Stimulated activated CD4-positive, alpha-beta T cell treated with anti-CD3 and anti-CD28 coated beads, TNF-alpha, amount 100 ng/mL, for 1 hour (primary cell): ENCODE measurements at regions not wholly inside any gene's neighbourhood (a gene's known extent, or its start where the extent isn't known, plus 50 kb on each side); places are given as distances from the start of the nearest gene placed in this dataset.
"Not testable (repeated sequence)": the region's sequence is repeated elsewhere in the genome, so short reads cannot be mapped to it uniquely, and the experiment has no call there.

Experiments
- DNase-seq, 3 donors: peaks; one replicate each; pipeline ENCODE4 v3.0.0-alpha.2; 2020; ENCODE audit warnings: low read depth in 3 of 3, low spot score in 1 of 3

DNA sequence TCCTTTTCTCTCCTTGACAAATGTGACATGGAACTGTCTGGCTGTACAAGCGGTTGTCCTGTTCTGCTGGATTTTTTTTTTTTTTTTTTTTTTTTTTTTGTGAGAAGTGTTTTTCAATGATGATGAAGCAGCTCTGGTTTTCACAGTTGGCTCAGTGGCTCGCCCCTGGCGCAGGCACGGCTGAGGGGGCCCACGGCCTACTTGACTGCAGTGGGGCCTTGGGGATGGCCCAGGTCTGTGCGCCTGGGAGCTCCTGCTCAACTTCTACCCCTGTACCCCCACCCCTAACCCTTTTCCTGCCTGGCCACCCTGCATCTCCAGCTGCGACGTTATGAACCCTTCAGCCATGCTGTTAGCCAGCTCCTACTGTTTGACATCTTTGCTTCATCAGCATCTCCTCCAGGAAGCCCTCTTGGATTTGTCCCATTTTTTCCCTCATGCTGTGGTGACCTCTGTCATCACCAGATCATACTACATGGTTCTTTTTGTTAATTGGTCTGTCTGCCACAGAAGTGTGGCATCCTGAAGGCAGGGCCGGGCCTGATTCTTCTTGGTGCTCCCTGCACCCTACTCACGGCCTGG, 167.9 kb downstream of the INHBB start:
- DNase-seq = no peak

DNA sequence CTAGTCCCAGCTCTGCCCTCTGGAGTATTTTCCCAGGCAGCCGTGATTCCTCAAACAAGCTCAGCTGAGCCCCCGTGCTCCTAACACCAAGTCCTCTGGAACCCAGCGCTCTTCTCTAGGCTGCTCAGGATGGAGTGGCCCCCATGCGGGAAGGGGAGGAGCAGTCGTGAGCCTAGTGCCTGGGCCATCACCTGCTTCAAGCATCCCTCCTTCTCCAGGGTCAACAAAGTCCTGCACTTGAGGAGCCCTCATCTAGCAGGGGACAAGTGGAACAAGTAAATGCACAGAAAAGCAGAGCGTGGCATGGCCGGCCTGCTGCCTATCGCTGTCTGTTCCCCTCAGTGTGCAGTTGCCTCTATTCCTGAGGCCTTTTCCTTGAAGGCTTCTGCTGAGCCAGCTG, 168.6 kb downstream of the INHBB start:
- no peak for DNase-seq

DNA sequence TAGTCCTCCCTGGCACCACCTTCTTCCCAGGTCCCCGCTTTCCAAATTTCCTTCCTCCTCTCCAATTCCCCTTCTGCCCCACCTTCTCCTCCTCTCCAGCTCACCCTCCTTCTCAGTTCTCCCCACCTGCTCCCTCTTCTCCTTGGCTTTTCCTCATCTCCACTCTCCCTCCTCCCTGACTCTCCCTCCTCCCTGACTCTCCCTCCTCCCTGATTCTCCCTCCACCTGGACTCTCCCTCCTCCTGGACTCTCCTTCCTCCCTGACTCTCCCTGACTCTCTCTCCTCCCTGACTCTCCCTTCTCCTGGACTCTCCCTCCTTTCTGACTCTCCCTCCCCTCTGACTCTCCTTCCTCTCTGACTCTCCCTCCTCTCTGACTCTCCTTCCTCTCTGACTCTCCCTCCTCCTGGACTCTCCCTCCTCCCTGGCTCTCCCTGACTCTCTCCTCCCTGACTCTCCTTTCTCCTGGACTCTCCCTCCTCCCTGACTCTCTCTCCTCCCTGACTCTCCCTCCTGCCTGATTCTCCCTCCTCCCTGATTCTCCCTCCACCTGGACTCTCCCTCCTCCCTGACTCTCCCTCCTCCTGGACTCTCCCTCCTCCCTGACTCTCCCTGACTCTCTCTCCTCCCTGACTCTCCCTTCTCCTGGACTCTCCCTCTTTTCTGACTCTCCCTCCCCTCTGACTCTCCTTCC, 169.3 kb downstream of the INHBB start:
- DNase-seq = not testable (repeated sequence)

DNA sequence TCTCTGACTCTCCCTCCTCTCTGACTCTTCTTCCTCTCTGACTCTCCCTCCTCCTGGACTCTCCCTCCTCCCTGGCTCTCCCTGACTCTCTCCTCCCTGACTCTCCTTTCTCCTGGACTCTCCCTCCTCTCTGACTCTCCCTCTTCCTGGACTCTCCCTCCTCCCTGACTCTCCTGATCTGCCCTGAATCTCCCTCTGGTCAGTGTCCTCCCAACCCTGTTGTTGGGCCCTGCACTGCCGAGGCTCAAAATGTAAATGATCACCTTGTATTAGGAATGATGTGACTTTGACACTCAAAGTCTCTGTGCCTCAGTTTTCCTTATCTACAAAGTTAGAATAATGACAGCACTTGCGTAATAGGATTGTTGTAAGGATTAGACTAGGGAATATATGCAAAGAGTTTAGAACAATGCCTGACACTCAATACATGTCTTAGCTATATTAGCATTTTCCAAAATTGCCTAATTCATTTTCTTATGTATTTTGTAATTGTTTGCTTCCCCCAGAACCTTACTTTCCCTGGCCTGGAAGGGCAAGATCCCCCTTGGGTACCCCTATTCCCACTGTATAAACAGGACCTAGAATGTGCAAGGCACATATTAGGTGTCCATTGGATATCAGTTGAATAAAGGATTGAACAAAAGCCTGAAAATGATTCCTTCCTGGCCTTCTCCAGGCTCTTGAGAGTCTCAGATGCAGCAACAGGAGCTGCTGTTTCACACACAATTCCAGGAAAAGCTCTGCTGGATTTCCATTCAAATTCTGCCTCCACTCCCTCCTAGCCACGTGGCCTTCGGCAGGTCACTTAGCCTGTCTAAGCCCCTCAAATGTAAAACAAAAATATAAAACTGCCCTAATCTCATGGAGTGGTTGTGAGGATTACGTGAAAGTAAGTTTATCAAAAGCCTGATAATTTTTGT, 170.1 kb downstream of the INHBB start:
- DNase-seq = no peak

- no peak for DNase-seq
Observed at GRCh38 chr2:120516679-120517314, 170.9 kb downstream of the INHBB start.

- no peak for DNase-seq
Observed at GRCh38 chr2:120517751-120518469, 172.0 kb downstream of the INHBB start.

DNA sequence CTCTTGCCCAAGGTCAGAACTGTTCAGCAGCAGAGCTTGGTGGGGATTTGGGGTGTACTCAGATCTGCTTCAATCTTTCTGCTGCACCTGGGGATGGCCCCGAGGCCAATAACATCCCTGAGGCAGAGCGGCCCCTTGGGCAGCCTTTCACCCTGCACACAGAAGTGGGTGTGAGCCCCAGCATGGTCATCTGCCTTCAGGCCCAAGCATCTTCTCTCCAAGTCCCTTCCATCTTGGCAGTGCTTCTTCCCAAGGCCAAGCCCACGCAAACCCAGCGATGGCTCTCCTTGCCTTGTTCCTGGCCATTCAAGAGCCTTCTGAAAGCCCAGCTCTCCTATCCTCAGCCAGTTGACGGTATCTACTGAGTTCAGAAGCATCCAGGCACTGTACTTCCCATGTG, 172.9 kb downstream of the INHBB start:
- no peak for DNase-seq

- no peak for DNase-seq
Observed at GRCh38 chr2:120519469-120519868, 173.5 kb downstream of the INHBB start.

DNA sequence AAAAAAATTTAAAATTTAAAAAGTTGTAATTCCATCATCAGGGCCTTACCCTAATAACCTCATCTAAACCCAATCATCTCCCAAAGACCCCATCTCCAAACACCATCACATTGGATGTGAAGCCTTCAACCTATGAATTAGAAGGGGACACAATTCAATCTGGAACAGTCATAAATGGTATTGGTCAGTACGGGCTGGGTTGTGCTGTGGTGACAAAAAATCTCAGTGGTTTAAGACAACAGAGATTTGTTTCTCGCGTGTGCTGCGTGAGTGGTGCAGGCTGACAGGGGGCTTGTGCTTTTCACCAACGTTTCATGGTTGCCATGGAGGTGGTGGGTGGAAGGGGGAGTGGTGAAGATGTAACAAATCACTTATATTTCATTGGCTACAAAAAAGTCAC, 174.5 kb downstream of the INHBB start:
- no peak for DNase-seq

DNA sequence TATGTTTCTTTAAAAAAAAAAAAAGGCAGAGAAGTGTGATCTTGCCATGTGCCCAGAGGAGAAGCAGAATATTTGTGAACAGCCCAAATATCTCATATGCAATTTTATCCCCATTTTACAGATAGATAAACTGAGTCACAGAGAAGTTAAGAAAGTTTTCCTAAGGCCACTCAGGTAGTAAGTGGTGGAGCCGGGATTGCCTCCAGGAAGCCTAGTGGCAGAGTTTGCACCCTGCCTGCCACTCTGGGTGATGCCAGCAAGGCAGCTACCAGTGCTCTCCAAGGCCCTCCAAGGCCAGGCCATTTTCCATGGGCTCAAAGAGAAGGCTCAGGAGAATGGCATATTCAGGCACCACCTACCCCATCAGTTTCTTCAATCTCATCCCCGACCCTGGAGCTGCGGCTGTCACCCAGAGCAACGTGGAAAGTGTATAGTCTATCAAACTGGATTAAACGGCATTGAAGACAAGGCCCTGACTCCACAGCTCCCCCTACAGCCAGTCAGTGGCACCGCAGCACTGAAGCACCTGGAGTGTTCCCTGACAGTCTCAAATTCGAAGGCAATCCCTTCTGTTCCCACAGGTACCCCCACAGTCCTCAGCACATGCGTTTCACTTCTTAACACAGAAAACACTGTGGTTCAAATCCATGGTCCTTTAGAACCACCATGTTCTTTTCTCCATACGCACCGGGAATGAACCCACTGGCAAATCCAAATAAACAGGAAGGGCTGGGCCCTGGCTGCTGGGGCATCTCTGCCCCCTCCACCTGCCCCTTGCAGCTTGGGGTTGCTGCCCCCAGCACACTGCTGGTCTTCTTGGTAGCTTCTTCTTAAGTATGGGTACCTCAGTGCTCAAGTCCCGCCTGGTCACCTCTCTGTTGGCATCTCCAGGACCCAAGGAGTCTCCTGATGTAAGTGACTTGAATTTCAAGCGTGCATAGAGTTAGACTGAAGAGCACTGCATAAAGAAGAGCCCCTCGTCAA, 175.3 kb downstream of the INHBB start:
- no peak for DNase-seq

GRCh38 chr2:120522151-120522751, 176.3 kb downstream of the INHBB start:
- no peak for DNase-seq

GRCh38 chr2:120523766-120524165, 177.8 kb downstream of the INHBB start:
- no peak for DNase-seq

DNA sequence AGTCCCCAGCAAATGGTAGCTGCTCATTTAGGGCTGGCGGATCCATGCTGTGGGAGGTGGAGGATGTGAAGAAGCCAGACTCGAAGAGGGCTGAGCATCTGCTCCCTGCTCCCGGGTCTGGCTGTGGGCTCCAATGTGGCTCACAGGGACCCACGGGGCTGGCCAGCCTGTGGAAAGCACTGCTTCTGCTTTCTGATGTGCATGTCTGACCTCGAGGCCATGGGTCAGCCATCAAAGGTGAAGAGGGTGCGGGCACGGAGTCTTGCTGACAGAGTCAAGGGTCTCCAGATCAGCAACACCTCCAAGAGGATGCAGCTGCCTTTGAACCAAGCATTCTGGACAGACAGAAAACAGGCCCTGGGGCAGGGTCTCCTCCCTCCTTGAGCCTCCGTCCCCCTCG, 178.2 kb downstream of the INHBB start:
- no peak for DNase-seq

DNA sequence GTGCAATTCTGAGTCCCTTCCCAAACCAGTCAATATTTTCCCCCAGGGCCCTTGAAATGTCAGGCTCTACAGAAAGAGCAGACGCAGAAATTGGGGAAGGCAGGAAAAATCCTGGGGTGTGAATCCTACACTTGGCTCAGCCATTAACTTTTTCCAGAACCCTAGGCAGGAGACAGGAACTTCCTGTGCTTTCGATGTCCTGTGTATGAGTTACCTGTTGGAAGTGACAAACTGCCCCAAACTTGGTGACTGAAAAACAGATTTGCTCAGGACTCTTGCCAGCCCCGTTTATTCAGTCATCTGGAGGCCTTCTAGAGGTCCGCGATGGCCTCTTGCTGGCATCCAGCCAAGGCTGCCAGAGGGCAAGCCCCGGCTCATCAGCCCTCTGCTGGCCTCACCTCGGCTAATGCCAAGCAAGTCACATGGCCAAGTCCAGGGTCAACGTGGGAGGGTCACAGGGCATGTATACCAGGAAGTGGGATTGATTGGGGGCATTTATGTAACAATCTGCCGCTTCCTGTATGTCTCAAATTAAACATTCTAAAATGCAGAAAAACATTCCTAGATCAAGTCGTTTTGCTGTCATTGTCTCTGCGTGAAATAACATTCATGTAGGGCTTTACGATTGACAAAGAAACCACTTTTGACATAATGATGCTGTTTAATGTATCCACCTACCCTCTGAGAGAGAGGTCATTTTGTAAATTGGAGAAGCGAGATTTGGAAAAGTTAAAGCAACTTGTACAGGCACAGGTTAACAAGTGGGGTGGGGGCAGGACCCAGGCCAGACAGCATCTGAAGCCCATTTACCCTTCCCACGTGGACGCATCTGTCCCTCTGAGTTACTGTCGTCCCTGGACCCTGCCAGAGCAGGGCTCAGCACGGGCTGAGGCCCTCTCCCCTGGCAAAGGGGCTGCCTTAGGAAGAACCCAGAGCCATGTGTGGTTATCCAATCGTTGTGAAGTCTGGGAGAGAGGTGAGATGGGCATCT, 179.4 kb downstream of the INHBB start:
- DNase-seq = no peak

GRCh38 chr2:120526047-120526562, 180.2 kb downstream of the INHBB start:
- no peak for DNase-seq

- no peak for DNase-seq
Observed at GRCh38 chr2:120526997-120527945, 181.3 kb downstream of the INHBB start.
